HG03469 (cell line): ENCODE measurements at regions not wholly inside any gene's neighbourhood (a gene's known extent, or its start where the extent isn't known, plus 50 kb on each side); places are given as distances from the start of the nearest gene placed in this dataset.

ENCODE experiments used
- ATAC-seq: cut with Tn5 transposase; IDR thresholded peaks from one replicate; pipeline ENCODE4 v1.9.1; 2021; ENCODE audit warnings: mild to moderate bottlenecking, moderate library complexity, moderate number of reproducible peaks; ENCODE audit not compliant: unreplicated experiment

GRCh38 chr1:87558921-87559320 lies 230.2 kb downstream of the LMO4 start:
- no peak for ATAC-seq

DNA sequence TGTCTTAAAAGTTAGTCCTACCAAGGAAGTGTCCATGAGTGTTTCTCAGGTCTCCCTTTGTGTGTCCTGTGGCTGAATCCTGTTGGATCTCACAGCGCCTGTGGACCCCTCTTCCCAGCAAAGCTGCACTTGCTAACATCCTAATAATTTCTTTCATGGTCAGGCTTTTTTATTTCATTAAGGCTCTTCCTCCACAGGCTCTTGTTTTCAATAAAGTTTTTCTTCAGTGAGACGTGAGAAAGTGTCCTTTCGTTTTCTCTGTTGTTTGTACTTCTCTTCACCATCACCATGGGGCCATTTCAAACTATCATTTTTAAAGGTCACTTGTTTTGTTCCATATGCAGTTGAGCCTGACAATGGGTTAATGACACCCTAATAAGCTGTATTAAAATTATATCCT lies 231.5 kb downstream of the LMO4 start:
- ATAC-seq: no peak

DNA sequence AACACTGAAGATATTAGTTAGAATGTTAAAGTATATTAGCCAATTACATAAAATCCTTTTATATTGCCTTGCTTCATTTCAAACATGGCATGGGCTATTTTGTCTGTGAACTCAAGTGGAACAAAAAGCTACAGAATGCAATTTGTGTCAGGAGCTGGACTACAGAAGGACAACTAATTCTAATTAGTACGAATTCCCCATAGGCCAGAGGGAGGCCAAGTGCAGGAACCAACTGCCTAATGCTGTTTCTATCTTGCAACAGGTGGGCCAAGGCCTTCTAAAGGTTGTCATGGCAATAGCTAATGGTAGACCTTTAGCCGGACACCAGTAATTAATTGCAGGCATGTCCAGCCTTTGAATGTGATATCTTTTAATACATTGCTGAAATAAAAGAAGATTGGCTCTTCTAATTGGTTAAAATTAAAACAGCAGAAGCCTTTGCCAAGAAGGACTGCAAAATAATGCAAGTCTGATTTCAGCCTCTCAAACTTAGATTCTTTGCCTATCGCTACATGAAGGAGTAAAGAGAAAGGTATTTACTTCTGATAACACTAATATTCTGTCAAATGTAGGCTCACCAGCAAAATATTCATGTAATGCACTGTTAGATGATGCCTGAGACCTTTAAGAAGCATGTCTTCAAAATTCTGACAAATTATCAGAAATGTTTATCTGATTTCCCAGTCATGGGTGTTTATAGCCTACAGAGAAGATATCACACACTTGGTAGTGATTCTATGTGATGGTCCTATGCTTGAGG lies 232.1 kb downstream of the LMO4 start:
- no peak for ATAC-seq

DNA sequence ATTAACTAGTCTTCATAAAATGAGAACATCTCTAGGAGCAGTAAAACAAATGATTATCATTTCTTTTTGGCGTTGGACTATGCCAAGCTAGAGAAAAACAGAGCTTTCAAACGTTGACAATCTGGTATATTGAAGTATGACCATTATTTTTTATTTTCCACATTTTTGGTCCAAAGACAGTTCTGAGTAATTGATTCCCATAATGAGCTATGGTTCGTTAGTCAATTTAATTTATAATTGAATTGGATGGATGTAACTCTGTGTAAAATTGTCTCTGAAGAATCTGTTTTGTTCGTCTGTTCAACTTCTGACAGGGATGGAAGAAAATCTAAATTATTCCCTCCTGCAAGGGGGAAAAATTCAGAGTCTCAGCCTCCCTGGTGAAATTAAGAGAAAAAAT lies 234.5 kb downstream of the LMO4 start:
- no peak for ATAC-seq

DNA sequence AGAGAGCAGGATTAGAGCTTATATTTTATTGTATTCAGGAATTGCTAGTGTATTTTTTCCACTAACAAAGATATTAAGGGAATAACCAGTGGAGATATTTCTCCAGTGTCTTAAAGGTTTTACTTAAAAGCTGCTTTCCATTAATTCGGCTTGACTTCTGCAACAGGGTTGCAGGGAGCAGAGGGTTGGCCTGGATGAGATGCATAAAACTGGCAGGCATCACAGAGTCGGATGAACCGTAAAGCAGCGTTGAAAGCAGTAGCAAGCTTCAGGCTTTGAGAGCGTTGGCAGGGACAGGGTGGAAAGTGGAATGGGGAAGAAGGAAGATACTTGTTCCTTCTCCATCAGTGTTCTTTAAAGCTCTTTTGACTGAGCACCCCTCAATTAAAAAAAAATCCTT lies 237.2 kb downstream of the LMO4 start:
- ATAC-seq: no peak

DNA sequence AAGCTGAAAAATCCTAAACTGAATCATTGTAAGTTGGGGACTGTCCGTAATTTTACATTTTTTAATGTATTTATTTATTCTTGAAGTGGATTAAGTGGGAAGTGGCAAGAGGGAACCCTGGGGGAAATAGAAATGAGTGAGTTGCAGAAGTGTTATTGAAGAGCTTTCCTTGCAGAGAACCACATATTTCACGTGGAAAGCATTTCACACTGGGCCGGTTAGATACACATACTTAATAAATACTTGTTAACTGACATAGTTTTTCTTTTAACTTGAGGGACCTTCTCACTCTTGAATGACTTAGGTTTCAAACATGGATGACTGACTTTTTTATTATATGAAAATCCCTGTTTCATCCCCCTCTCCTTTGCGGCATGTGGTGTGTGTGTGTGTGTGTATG lies 239.3 kb downstream of the LMO4 start:
- ATAC-seq: no peak

DNA sequence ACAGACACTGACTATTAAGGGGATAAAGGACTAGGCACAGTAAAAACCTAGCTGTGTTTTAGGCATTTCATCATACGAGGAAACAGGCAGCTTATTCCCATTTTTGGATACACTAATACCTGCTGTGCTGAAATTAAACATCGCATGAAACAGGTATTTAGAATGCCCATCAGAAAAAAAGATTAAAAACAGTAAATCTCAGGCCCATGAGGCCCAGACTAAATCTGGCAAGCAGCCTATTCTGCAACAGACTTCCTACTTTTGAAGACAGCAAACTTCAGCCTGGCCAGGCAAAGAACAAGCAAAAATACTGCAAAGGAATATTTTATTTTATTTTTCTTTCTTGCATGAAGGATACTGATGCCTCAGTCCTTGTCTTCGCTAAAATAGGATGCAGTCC lies 240.2 kb downstream of the LMO4 start:
- ATAC-seq: no peak

DNA sequence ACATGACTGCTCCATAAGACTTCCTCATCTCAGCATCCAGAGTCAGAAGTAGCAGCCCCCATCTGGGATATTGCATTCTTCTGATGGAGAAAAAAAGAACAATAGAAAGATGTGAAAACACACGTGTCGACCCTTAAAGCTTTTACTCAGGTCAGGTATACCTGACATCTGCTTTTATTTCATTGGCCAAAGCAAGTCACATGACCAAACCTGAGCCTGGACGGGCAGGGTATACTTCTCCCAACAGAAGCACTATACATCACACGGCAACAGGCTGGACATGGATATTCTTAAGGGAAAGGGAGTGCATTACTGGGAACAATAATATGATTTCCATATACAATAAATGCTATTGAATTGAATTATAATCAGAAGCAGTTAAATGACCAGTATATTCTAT lies 243.3 kb downstream of the LMO4 start:
- no peak for ATAC-seq

- ATAC-seq: no peak
Measured at GRCh38 chr1:87572891-87573290, 244.2 kb downstream of the LMO4 start.

DNA sequence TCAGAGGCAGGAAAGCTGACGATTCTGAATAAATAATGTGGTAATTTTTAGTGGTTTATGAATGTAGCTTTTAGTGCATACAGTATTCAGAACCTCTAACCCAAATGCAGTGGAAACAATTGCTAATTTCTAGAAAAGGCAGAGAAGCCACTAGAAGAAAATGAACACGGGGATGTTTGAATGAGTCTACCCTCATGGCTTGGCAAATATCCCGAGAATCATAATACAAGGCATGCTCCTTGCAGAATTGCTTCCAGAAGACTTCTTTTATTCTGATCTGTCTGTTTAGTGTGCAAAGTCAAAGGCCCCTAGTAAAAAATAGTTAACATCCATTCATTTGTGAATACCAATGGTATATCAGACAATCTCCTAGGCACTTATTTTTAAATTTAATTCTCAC lies 246.8 kb downstream of the LMO4 start:
- no peak for ATAC-seq

DNA sequence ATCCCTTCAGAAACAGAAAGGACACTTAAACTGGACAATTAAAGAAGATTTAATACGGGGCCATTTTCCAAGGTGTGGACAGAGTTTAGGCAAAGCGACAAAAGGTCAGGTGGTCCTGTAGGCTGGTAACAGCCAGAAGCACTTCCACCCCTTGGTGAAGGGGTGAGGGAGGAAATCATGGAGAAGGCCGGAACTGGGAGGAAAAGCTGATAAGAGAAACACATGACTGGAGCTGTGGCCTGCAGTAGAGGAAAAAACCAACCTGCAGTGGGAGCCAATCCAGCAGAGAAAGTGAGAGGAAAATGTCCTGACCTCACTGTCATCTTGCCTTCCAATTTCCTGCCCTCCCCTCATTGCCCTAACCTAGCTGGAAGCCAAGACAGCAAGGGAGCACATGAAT lies 249.8 kb downstream of the LMO4 start:
- no peak for ATAC-seq

GRCh38 chr1:87583459-87583858 lies 254.8 kb downstream of the LMO4 start:
- ATAC-seq: no peak

DNA sequence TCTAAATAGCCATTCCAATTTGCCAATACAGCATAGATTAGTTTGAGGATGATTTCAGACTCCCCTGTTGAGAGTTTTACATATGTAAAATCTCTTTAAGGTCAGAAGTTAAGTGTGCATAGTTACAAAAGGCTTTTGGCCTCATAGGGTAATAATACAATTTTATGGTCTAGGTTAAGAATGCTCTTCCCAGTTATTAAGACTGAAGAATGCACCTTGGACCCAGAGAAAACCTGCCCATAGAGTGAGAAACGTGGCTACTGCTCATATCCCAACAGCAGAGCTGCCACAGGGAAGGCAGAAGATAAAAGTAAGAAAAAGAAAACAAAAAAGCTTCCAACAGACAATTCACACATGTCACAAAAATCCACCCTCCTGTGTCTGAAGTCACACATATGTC lies 255.9 kb downstream of the LMO4 start:
- no peak for ATAC-seq

DNA sequence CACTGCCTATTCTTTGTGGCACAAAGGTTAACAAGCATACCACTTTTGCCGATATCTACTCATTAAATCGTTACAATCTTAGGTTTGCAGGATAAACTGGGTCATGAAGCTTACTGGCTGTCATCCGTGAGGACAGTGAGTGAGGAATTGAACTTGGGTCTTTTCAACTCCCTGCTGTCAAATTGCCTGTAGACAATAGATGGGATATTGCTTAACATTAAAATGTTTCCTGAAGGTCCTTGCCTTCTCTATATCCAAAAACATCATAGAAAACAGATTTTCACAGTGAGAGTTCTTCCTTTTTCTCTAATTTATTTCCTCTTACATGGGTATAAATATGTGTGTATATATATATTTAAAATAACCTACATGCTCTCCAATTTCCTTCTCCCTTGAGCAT lies 257.8 kb downstream of the LMO4 start:
- no peak for ATAC-seq

DNA sequence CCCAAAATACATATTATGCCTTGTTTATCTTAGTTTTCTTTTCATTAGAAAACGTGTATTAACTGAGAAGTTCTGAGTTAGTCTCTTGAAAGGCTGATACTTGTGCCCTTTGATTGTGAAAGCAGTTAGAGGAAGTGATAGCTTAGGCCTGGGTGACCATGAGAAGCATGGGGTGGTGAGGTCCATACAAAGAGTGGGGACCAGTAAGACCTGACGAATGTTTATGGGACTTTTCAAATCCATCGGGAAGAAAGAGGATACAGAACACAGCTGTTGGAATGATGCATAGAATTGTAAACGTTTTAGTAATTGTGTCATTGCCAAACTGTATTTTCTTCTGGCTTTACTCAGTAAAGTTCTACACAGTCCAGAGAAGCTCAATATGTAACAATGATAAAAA lies 259.8 kb downstream of the LMO4 start:
- ATAC-seq: peak; percentile 53

- ATAC-seq: no peak
Measured at GRCh38 chr1:87591492-87591891, 262.8 kb downstream of the LMO4 start.

GRCh38 chr1:87592156-87592555 lies 263.5 kb downstream of the LMO4 start:
- ATAC-seq: peak; percentile 81

DNA sequence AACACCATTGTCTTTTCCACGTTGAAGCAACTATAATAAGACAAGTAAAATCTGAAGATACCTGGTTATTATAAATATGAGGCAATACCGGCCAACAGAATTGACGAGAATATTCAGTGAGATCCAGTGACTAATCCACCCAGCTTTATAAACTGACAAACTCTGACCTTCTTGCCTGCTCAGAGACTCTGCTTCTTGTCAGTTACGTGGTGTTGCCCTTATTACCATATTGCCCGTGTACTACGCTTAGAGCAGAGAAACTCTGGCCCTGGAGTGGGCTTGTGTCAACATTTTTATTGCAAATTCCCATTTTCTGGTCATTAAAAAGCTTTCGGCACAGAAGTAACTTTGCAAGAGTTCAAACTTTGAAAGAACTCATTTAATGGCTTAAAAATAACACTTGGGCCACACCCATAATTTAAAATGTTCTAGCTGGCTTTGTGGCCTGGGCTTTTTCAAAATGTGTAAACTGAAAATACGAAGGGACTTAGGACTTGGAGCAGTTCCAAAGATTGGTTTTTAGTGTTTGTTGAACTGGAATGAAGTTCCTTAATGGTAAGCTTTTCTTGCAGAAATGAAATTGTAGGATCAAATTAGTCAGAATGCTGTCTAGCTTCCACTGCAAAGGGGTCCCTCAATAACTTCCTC lies 266.2 kb downstream of the LMO4 start:
- no peak for ATAC-seq

DNA sequence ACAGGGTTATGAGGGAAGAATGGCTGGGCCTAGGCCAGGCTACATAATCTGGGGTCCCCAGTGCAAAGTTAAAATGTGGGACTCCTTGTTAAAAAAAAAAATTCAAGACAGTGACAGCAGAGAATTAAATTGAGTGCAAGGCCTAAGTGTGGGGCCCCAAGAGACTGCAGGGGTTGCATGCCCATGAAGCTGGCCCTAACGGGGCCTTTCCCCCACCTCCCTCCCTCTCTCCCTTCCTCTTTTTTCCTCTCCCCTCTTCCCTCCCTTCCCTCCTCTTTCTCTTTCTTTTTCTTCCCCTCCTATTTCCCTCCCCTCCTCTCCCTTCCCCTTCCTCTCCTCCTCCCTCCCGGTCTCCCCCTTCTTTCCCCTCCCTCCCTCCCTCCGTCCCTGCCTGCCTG lies 266.7 kb downstream of the LMO4 start:
- no peak for ATAC-seq

DNA sequence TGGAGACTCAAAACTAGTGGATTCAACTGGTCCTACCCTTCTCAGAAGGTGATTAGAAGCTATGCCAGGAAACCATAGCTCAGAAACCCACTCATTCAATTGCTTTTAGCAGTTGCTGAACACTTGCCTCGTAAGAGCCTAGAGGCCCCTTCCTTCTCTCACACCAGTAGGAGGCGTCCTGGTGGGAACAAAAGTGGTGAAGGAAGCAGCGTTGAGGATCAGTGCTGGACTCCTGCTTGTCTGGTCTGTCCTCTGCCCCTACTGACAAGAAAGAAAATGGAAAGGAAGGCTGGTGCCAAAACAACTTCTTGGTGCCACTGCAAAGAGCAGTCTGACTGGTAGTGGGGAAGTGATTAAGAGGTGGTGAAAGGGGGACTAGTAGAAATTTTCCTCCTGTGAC lies 269.7 kb downstream of the LMO4 start:
- ATAC-seq: no peak

- ATAC-seq: no peak
Measured at GRCh38 chr1:87599569-87599968, 270.9 kb downstream of the LMO4 start.

DNA sequence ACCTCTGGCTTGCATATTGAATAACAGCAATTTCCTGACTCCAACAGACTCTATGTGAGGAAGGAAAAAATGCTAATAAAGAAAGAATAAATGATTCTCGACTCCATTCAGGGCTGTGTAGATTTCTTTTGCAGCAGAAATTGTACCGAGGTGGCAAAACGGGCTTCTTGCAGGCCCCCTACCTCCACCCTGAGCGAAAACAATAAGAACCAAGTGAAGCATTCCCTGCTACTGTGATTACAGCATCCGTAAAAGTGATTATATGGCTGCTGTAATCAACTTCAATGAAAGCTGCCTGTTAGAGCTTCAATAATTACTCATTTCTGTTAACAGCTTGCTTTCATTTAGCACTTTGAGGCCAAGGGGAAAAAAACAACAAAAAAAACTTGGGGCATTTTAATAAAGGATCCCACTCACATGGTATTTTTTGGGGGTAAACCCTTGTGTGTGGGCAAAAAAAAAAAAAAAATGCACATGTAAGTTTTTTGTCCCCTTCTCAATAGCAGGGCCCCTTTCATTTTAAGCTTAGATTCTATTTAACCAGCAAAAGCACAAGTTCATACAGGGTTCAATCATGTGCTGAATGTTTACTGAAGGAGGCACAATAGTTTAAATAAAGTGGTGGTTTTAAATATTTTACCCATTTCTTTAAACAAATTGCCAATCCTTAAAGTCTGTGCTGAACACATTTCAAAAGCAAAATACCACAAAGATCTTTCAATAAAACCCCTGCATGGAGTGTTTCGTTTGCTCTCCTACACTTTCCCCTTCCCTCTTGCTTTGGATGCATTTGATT lies 271.6 kb downstream of the LMO4 start:
- no peak for ATAC-seq
